Panc1 (cell line): ENCODE measurements at regions not wholly inside any gene's neighbourhood (a gene's known extent, or its start where the extent isn't known, plus 50 kb on each side); places are given as distances from the start of the nearest gene placed in this dataset.

Source experiments
- ATAC-seq: fragments of 200-7000 bp; cut with Tn5 transposase; 2 replicates; pipeline ENCODE4 v1.9.1; 2020; ENCODE audit warnings: mild to moderate bottlenecking, moderate library complexity
- BruUV-seq: library from RNA; stranded (reverse); fragments of 400-500 nt; replicated peaks from 2 replicates; lab custom pipeline; 2021; lab: Mats Ljungman, UMichigan
- CTCF ChIA-PET: fragments of 300-600 bp; sonication (Branson Sonifier 250); formaldehyde crosslinking; loops from one replicate; lab custom pipeline; 2022; ENCODE audit warnings: antibody characterized with exemption; lab: Charles Lee
- POLR2A ChIA-PET: fragments of 300-600 bp; sonication (Branson Sonifier 250); formaldehyde crosslinking; loops from one replicate; lab custom pipeline; 2022; ENCODE audit warnings: antibody characterized with exemption; lab: Charles Lee
- DNase-seq: peaks from one replicate; pipeline ENCODE4 v3.0.0-alpha.2; 2010; ENCODE audit warnings: low read depth, low spot score
- H3K27ac ChIP-seq: 2 replicates; pipeline ENCODE4 v1.5.1; 2011; ENCODE audit warnings: mild to moderate bottlenecking, low read length, inconsistent platforms
- H3K27me3 ChIP-seq: fragments of 200-500 bp; sonication (Bioruptor generic); 2 replicates; pipeline ENCODE4 v1.6.0; 2014; ENCODE audit warnings: low read length, inconsistent platforms; ENCODE audit not compliant: control insufficient read depth, insufficient read depth
- H3K36me3 ChIP-seq: fragments of 200-500 bp; sonication (Bioruptor generic); 2 replicates; pipeline ENCODE4 v1.5.1; 2014; ENCODE audit warnings: inconsistent platforms, mild to moderate bottlenecking, low read length, moderate library complexity; ENCODE audit not compliant: control insufficient read depth, insufficient read depth
- H3K4me1 ChIP-seq: 2 replicates; pipeline ENCODE4 v1.5.1; 2011; ENCODE audit warnings: inconsistent platforms, mild to moderate bottlenecking, low read length, moderate library complexity; ENCODE audit not compliant: control insufficient read depth, insufficient read depth
- H3K4me3 ChIP-seq, 2 experiments: 2 replicates each; pipeline ENCODE4 v1.5.1; 2011 to 2012; ENCODE audit warnings: low read depth in 2 of 2, low read length in 2 of 2, mild to moderate bottlenecking in 2 of 2, inconsistent platforms in 1 of 2, moderate library complexity in 1 of 2
- H3K9me3 ChIP-seq: fragments of 200-500 bp; sonication (Bioruptor generic); 2 replicates; pipeline ENCODE4 v1.5.1; 2014; ENCODE audit warnings: low read depth, mild to moderate bottlenecking, inconsistent platforms, low read length, moderate library complexity; ENCODE audit not compliant: control insufficient read depth, insufficient read depth
- CTCF ChIP-seq: fragments of 450-650 bp; IDR thresholded peaks from 2 replicates; pipeline ENCODE4 v1.5.1; 2017; ENCODE audit warnings: mild to moderate bottlenecking
- POLR2AphosphoS5 ChIP-seq: IDR thresholded peaks from 2 replicates; pipeline ENCODE4 v1.6.1; 2012; ENCODE audit warnings: mild to moderate bottlenecking, low read depth, low read length, moderate library complexity
- REST ChIP-seq, 2 experiments: IDR thresholded peaks; 2 replicates each; pipeline ENCODE4 v1.6.1; 2011 to 2012; ENCODE audit warnings: low read depth in 2 of 2, control low read depth in 1 of 2, low read length in 1 of 2, mild to moderate bottlenecking in 1 of 2, moderate library complexity in 1 of 2; ENCODE audit not compliant: insufficient read depth in 1 of 2
- SIN3A ChIP-seq: IDR thresholded peaks from 2 replicates; pipeline ENCODE4 v1.6.1; 2012; ENCODE audit warnings: low read depth, mild to moderate bottlenecking, low read length, moderate library complexity, borderline replicate concordance; ENCODE audit not compliant: insufficient read depth
- TCF7L2 ChIP-seq: IDR thresholded peaks from 2 replicates; pipeline ENCODE4 v1.6.1; 2011; ENCODE audit warnings: mild to moderate bottlenecking, low read depth, low read length, inconsistent platforms
- in situ Hi-C: cut with HindIII; loops from 2 replicates; pipeline ENCODE4 v1.10.0; 2016; ENCODE audit warnings: low sequenced_read_pairs, low pct_unique_long_range_greater_than_20kb
- intact Hi-C: fragments of 100-400 bp; cut with micrococcal nuclease; formaldehyde crosslinking; loops from one replicate; pipeline ENCODE4 v1.10.0; 2022; ENCODE audit not compliant: unreplicated experiment

- no peaks in the 10 kb centered on the region for H3K36me3 ChIP-seq
- intact Hi-C loops (no loop called here), in situ Hi-C loops (no loop called here)
- H3K4me1 ChIP-seq, result no peaks in the 10 kb centered on the region
- POLR2A ChIA-PET, result no interaction called here
- no peak for ATAC-seq
- CTCF ChIA-PET, result no interaction called here
- TF ChIP-seq SIN3A, result no peak
- no peak for TF ChIP-seq POLR2AphosphoS5
- no peak for TF ChIP-seq REST (IDR thresholded peaks at IDR 0.05; ENCODE audit: insufficient read depth in 1 of 2, low read depth in 2 of 2, low read length in 1 of 2)
- no peak for TF ChIP-seq CTCF
- TF ChIP-seq TCF7L2, result no peak
- H3K27me3 ChIP-seq, result no peaks in the 10 kb centered on the region
- H3K27ac ChIP-seq, result no peak overlapping the region
- no TSS peak for BruUV-seq
- H3K4me3 ChIP-seq, result no peak overlapping the region
- H3K9me3 ChIP-seq, result no peaks in the 10 kb centered on the region
- no peak for DNase-seq
These were observed 294.0 kb downstream of the HS3ST1 start for GRCh38 chr4:11134705-11135104.

GRCh38 chr4:11133868-11134267 is 294.8 kb downstream of the HS3ST1 start:
- no peak overlapping the region for H3K4me3 ChIP-seq
- POLR2A ChIA-PET, result no interaction called here
- no peaks in the 10 kb centered on the region for H3K4me1 ChIP-seq
- CTCF ChIA-PET, result no interaction called here
- no TSS peak for BruUV-seq
- in situ Hi-C loops, result no loop called here
- ATAC-seq (no peak), DNase-seq (no peak)
- no peak overlapping the region for H3K27ac ChIP-seq
- H3K9me3 ChIP-seq, result no peaks in the 10 kb centered on the region
- no peaks in the 10 kb centered on the region for H3K27me3 ChIP-seq
- H3K36me3 ChIP-seq, result no peaks in the 10 kb centered on the region
- TF ChIP-seq POLR2AphosphoS5 (no peak), SIN3A (no peak), CTCF (no peak), TCF7L2 (no peak), REST (IDR thresholded peaks at IDR 0.05; ENCODE audit: insufficient read depth in 1 of 2, low read depth in 2 of 2, low read length in 1 of 2) (no peak)
- intact Hi-C loops, result no loop called here
